BE2C (cell line): ENCODE measurements at regions not wholly inside any gene's neighbourhood (a gene's known extent, or its start where the extent isn't known, plus 50 kb on each side); places are given as distances from the start of the nearest gene placed in this dataset.

Experiments used
- DNase-seq: peaks from one replicate; pipeline ENCODE4 v3.0.0-alpha.2; 2020
- H3K27me3 ChIP-seq: fragments of 250-450 bp; sonication (Bioruptor Pico); 2 replicates; pipeline ENCODE4 v1.5.1; 2020; ENCODE audit warnings: mild to moderate bottlenecking
- H3K36me3 ChIP-seq: fragments of 250-450 bp; sonication (Bioruptor Pico); 2 replicates; pipeline ENCODE4 v1.5.1; 2020; ENCODE audit warnings: mild to moderate bottlenecking
- H3K4me1 ChIP-seq: fragments of 250-450 bp; sonication (Bioruptor Pico); 2 replicates; pipeline ENCODE4 v1.5.1; 2020
- H3K4me3 ChIP-seq: 2 replicates; pipeline ENCODE4 v1.5.1; 2011; ENCODE audit warnings: low read depth, low read length
- H3K9me3 ChIP-seq: fragments of 250-450 bp; sonication (Bioruptor Pico); 2 replicates; pipeline ENCODE4 v1.5.1; 2020
- CTCF ChIP-seq: IDR thresholded peaks from 2 replicates; pipeline ENCODE4 v1.5.1; 2012; ENCODE audit warnings: mild to moderate bottlenecking, low read depth, low read length

GRCh38 chr4:43822621-43823020 lies 626.0 kb downstream of the KCTD8 start:
- Histone ChIP-seq H3K9me3 (no peaks in the 10 kb centered on the region), H3K4me1 (no peaks in the 10 kb centered on the region), H3K4me3 (no peak overlapping the region), H3K36me3 (no peaks in the 10 kb centered on the region), H3K27me3 (no peaks in the 10 kb centered on the region)
- no peak for TF ChIP-seq CTCF
- no peak for DNase-seq

- H3K9me3 ChIP-seq, result no peaks in the 10 kb centered on the region; the same call in 1 of the 2 replicates
- H3K4me1 ChIP-seq, result no peaks in the 10 kb centered on the region
- H3K4me3 ChIP-seq, result no peak overlapping the region
- no peaks in the 10 kb centered on the region for H3K36me3 ChIP-seq
- TF ChIP-seq CTCF, result no peak
- H3K27me3 ChIP-seq, result no peaks in the 10 kb centered on the region
- no peak for DNase-seq
Observed at GRCh38 chr4:43835869-43836268, 612.7 kb downstream of the KCTD8 start.

DNA sequence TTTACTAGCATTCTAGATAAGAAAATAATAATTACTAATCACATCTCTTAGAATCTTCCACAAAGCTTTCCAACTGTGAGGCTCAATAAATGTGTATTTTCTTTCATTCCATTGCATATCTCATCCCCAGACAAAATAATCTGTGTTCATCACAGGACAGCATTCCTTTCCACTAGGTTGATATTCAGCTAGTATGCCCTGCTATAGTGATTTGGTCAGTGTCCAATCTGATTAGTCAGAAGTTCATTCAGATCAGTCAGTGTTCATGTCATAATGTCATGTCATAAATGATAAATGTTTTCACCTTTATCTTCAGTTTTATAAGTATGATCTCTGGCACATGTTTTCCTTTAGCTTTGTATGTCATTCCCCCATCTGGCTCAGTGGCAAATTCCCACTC lies 611.4 kb downstream of the KCTD8 start:
- Histone ChIP-seq H3K27me3 (no peaks in the 10 kb centered on the region), H3K4me1 (no peaks in the 10 kb centered on the region), H3K36me3 (no peaks in the 10 kb centered on the region), H3K4me3 (no peak overlapping the region), H3K9me3 (no peaks in the 10 kb centered on the region)
- DNase-seq, result no peak
- TF ChIP-seq CTCF, result no peak

DNA sequence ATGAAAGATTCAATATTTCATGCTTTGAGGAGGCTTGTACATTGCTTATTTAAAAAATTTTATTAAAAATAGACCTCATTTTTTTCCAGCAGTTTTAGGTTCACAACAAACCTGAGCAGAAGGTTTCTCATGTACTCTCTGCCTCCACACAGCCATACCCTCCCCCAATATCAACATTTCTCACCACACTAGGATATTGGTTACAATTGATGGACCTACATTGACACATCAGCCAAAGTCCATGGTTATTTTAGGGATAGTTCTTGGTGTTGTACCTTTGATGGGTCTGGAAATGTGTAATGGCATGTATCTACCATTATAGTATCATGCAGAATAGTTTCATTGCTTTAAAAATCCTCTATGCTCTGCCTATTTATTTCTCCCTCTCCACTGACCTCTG lies 611.0 kb downstream of the KCTD8 start:
- no peaks in the 10 kb centered on the region for H3K27me3 ChIP-seq
- TF ChIP-seq CTCF, result no peak
- no peaks in the 10 kb centered on the region for H3K36me3 ChIP-seq
- no peak for DNase-seq
- no peak overlapping the region for H3K4me3 ChIP-seq
- H3K4me1 ChIP-seq, result no peaks in the 10 kb centered on the region
- no peaks in the 10 kb centered on the region for H3K9me3 ChIP-seq

DNA sequence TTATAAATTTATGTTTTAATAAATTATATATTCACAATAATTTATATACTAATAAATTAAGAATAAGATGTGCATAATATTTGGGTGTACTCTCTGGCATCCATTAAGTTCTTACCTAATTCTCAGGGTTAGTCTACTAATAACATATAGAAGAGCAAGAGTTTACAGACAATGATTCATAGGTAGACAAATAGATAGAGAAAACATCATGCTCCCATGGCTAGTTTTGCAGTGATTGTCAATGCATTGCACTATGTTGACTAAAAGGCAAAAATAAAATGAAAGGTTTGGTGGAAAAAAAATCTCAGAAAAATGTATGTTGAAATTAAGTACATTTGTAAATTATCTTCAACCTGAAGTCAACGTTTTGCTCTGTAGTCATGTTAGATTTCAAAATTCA lies 606.0 kb downstream of the KCTD8 start:
- no peak for TF ChIP-seq CTCF
- Histone ChIP-seq H3K9me3 (no peaks in the 10 kb centered on the region), H3K36me3 (no peaks in the 10 kb centered on the region), H3K4me3 (no peak overlapping the region), H3K27me3 (no peaks in the 10 kb centered on the region), H3K4me1 (no peaks in the 10 kb centered on the region)
- no peak for DNase-seq

GRCh38 chr4:43843501-43843900 lies 605.1 kb downstream of the KCTD8 start:
- H3K27me3 ChIP-seq, result no peaks in the 10 kb centered on the region
- DNase-seq, result no peak

More at GRCh38 chr4:43843501-43843900, 605.1 kb downstream of the KCTD8 start:
- no peak for TF ChIP-seq CTCF
- Histone ChIP-seq H3K4me3 (no peak overlapping the region), H3K9me3 (no peaks in the 10 kb centered on the region), H3K4me1 (no peaks in the 10 kb centered on the region), H3K36me3 (no peaks in the 10 kb centered on the region)
